GM18861 (cell line): ENCODE measurements at regions not wholly inside any gene's neighbourhood (a gene's known extent, or its start where the extent isn't known, plus 50 kb on each side); places are given as distances from the start of the nearest gene placed in this dataset.

ENCODE experiments used
- ATAC-seq: cut with Tn5 transposase; IDR thresholded peaks from one replicate; pipeline ENCODE4 v1.9.1; 2021; ENCODE audit not compliant: unreplicated experiment

GRCh38 chr13:44271031-44271455, 102.6 kb upstream of the SERP2 start:
- ATAC-seq: no peak

- no peak for ATAC-seq
These were observed 102.2 kb upstream of the SERP2 start for GRCh38 chr13:44271473-44271872.

GRCh38 chr13:44271915-44272341, 101.7 kb upstream of the SERP2 start:
- no peak for ATAC-seq

- no peak for ATAC-seq
These were observed 100.9 kb upstream of the SERP2 start for GRCh38 chr13:44272692-44273091.

GRCh38 chr13:44273216-44273615, 100.4 kb upstream of the SERP2 start:
- ATAC-seq: no peak

GRCh38 chr13:44273991-44274770, 99.4 kb upstream of the SERP2 start:
- peak; percentile 90 for ATAC-seq

- ATAC-seq: no peak
These were observed 98.8 kb upstream of the SERP2 start for GRCh38 chr13:44274771-44275205.

GRCh38 chr13:44275381-44275780, 98.2 kb upstream of the SERP2 start:
- no peak for ATAC-seq

GRCh38 chr13:44276061-44276460, 97.6 kb upstream of the SERP2 start:
- ATAC-seq: no peak

GRCh38 chr13:44277459-44277858, 96.2 kb upstream of the SERP2 start:
- no peak for ATAC-seq

- ATAC-seq: no peak
These were observed 95.5 kb upstream of the SERP2 start for GRCh38 chr13:44278166-44278565.

GRCh38 chr13:44280456-44280855, 93.2 kb upstream of the SERP2 start:
- ATAC-seq: no peak

- ATAC-seq: no peak
These were observed 92.2 kb upstream of the SERP2 start for GRCh38 chr13:44281252-44282000.

GRCh38 chr13:44283600-44283999, 90.0 kb upstream of the SERP2 start:
- ATAC-seq: no peak

- ATAC-seq: no peak
These were observed 85.7 kb upstream of the SERP2 start for GRCh38 chr13:44287958-44288357.

GRCh38 chr13:44292545-44292944, 81.1 kb upstream of the SERP2 start:
- ATAC-seq: no peak

GRCh38 chr13:44293374-44293773, 80.2 kb upstream of the SERP2 start:
- ATAC-seq: no peak

GRCh38 chr13:44293908-44294735, 79.5 kb upstream of the SERP2 start:
- no peak for ATAC-seq

GRCh38 chr13:44294876-44295275, 78.7 kb upstream of the SERP2 start:
- no peak for ATAC-seq

- ATAC-seq: no peak
These were observed 76.8 kb upstream of the SERP2 start for GRCh38 chr13:44296856-44297255.

GRCh38 chr13:44298314-44298713, 75.3 kb upstream of the SERP2 start:
- no peak for ATAC-seq
